GM18907 (cell line): ENCODE measurements at regions not wholly inside any gene's neighbourhood (a gene's known extent, or its start where the extent isn't known, plus 50 kb on each side); places are given as distances from the start of the nearest gene placed in this dataset.
"Not testable (repeated sequence)": the region's sequence is repeated elsewhere in the genome, so short reads cannot be mapped to it uniquely, and the experiment has no call there.

Experiments used
- ATAC-seq: cut with Tn5 transposase; IDR thresholded peaks from one replicate; pipeline ENCODE4 v1.9.1; 2021; ENCODE audit warnings: mild to moderate bottlenecking, moderate library complexity; ENCODE audit not compliant: unreplicated experiment

GRCh38 chr2:199575416-199575815, 117.7 kb upstream of the SATB2 start:
- no peak for ATAC-seq

GRCh38 chr2:199572571-199572970, 114.8 kb upstream of the SATB2 start:
- ATAC-seq: no peak

GRCh38 chr2:199570934-199571333, 113.2 kb upstream of the SATB2 start:
- ATAC-seq: no peak

- ATAC-seq: no peak
Measured at GRCh38 chr2:199569336-199569735, 111.6 kb upstream of the SATB2 start.

GRCh38 chr2:199558156-199558555, 100.4 kb upstream of the SATB2 start:
- ATAC-seq: no peak

GRCh38 chr2:199556527-199557285, 99.0 kb upstream of the SATB2 start:
- no peak for ATAC-seq

- no peak for ATAC-seq
Measured at GRCh38 chr2:199554026-199554425, 96.3 kb upstream of the SATB2 start.

- ATAC-seq: no peak
Measured at GRCh38 chr2:199552141-199552540, 94.4 kb upstream of the SATB2 start.

- ATAC-seq: no peak
Measured at GRCh38 chr2:199543606-199544172, 86.0 kb upstream of the SATB2 start.

- ATAC-seq: no peak
Measured at GRCh38 chr2:199535445-199536177, 77.9 kb upstream of the SATB2 start.

- not testable (repeated sequence) for ATAC-seq
Measured at GRCh38 chr2:199533873-199534272, 76.1 kb upstream of the SATB2 start.

GRCh38 chr2:199527071-199527470, 69.3 kb upstream of the SATB2 start:
- ATAC-seq: no peak

- no peak for ATAC-seq
Measured at GRCh38 chr2:199524689-199525574, 67.2 kb upstream of the SATB2 start.

GRCh38 chr2:199509403-199509802, 51.7 kb upstream of the SATB2 start:
- ATAC-seq: peak; percentile 96
